HTR-8/SVneo (cell line): ENCODE measurements at regions not wholly inside any gene's neighbourhood (a gene's known extent, or its start where the extent isn't known, plus 50 kb on each side); places are given as distances from the start of the nearest gene placed in this dataset.
A peak's percentile ranks its signal among the peaks of the same experiment; 100 is the strongest.

ENCODE experiments used
- DNase-seq: peaks from one replicate; pipeline ENCODE4 v3.0.0; 2011; ENCODE audit warnings: low spot score, mixed read lengths; ENCODE audit not compliant: insufficient read length
- FAIRE-seq: peaks from 2 replicates; lab custom pipeline; 2011; peaks lifted over from hg19 to GRCh38; lab: Jason Lieb, UNC

GRCh38 chr2:204042401-204042800 is 105.8 kb downstream of the ICOS start:
- DNase-seq (no peak), FAIRE-seq (no peak)

- no peak for DNase-seq
- FAIRE-seq = no peak
These were observed 109.6 kb downstream of the ICOS start for GRCh38 chr2:204046145-204046544.

GRCh38 chr2:204049635-204050034 is 113.1 kb downstream of the ICOS start:
- FAIRE-seq = no peak

GRCh38 chr2:204050681-204051080 is 114.1 kb downstream of the ICOS start:
- no peak for DNase-seq
- no peak for FAIRE-seq

More at GRCh38 chr2:204049635-204050034, 113.1 kb downstream of the ICOS start:
- DNase-seq = no peak

GRCh38 chr2:204051476-204051875 is 114.9 kb downstream of the ICOS start:
- FAIRE-seq (no peak), DNase-seq (no peak)

GRCh38 chr2:204051984-204052556 is 115.5 kb downstream of the ICOS start:
- FAIRE-seq (no peak), DNase-seq (no peak)

- DNase-seq (no peak), FAIRE-seq (no peak)
These were observed 122.5 kb downstream of the ICOS start for GRCh38 chr2:204059016-204059415.

- no peak for DNase-seq
- no peak for FAIRE-seq
These were observed 124.3 kb downstream of the ICOS start for GRCh38 chr2:204060841-204061240.

- DNase-seq = no peak
- FAIRE-seq = no peak
These were observed 124.7 kb downstream of the ICOS start for GRCh38 chr2:204061241-204061640.

- no peak for FAIRE-seq
These were observed 127.6 kb downstream of the ICOS start for GRCh38 chr2:204064119-204064518.

GRCh38 chr2:204065566-204065965 is 129.0 kb downstream of the ICOS start:
- no peak for FAIRE-seq
- no peak for DNase-seq

More at GRCh38 chr2:204064119-204064518, 127.6 kb downstream of the ICOS start:
- DNase-seq = no peak

- no peak for FAIRE-seq
- no peak for DNase-seq
These were observed 129.5 kb downstream of the ICOS start for GRCh38 chr2:204066051-204066450.

GRCh38 chr2:204069804-204070203 is 133.2 kb downstream of the ICOS start:
- FAIRE-seq = no peak
- DNase-seq = no peak

GRCh38 chr2:204072443-204073324 is 136.1 kb downstream of the ICOS start:
- DNase-seq (peak; percentile 12), FAIRE-seq (no peak)

GRCh38 chr2:204074456-204074855 is 137.9 kb downstream of the ICOS start:
- DNase-seq = no peak
- FAIRE-seq = no peak

- no peak for FAIRE-seq
- no peak for DNase-seq
These were observed 141.6 kb downstream of the ICOS start for GRCh38 chr2:204078003-204078698.

GRCh38 chr2:204081487-204082425 is 145.2 kb downstream of the ICOS start:
- FAIRE-seq (no peak), DNase-seq (no peak)

GRCh38 chr2:204086167-204086566 is 149.6 kb downstream of the ICOS start:
- DNase-seq (no peak), FAIRE-seq (no peak)

GRCh38 chr2:204089105-204089504 is 152.5 kb downstream of the ICOS start:
- DNase-seq (no peak), FAIRE-seq (no peak)

- DNase-seq (no peak), FAIRE-seq (no peak)
These were observed 153.0 kb downstream of the ICOS start for GRCh38 chr2:204089574-204089973.
